Ovary (tissue), 3 donors: ENCODE measurements at regions not wholly inside any gene's neighbourhood (a gene's known extent, or its start where the extent isn't known, plus 50 kb on each side); places are given as distances from the start of the nearest gene placed in this dataset.
A peak's percentile ranks its signal among the peaks of the same experiment; 100 is the strongest.
"Not testable (repeated sequence)": the region's sequence is repeated elsewhere in the genome, so short reads cannot be mapped to it uniquely, and the experiment has no call there.

Experiments
- CTCF ChIP-seq, 3 donors: fragments of 450-650 bp in 2 of 3; fragments of 200-600 bp in 1 of 3; IDR thresholded peaks; one replicate each; pipeline versions ENCODE4 v1.5.1 to v1.8.0; 2016 to 2022; ENCODE audit warnings: antibody characterized with exemption in 3 of 3, mild to moderate bottlenecking in 1 of 3
- POLR2A ChIP-seq: fragments of 450-650 bp; IDR thresholded peaks from one replicate; pipeline ENCODE4 v1.6.1; 2017; ENCODE audit warnings: antibody characterized with exemption, mild to moderate bottlenecking, moderate library complexity
- donor health status: DM: no; HTN: no; CAD: no.

GRCh38 chr16:27605500-27606106 is 55.7 kb downstream of the KATNIP start:
- not testable (repeated sequence) for TF ChIP-seq POLR2A
- peak in 2 of 3 donors; percentile 23 to 27 for TF ChIP-seq CTCF (IDR thresholded peaks at IDR 0.05)
